Loucy (cell line): ENCODE measurements at regions not wholly inside any gene's neighbourhood (a gene's known extent, or its start where the extent isn't known, plus 50 kb on each side); places are given as distances from the start of the nearest gene placed in this dataset.

Source experiments
- H2AFZ ChIP-seq: fragments of 200-600 bp; sonication (generic); 2 replicates; pipeline ENCODE4 v1.6.0; 2016; ENCODE audit warnings: antibody characterized with exemption, mild to moderate bottlenecking, low read length, moderate library complexity
- H3F3A ChIP-seq: fragments of 200-600 bp; 2 replicates; pipeline ENCODE4 v1.6.0; 2016; ENCODE audit warnings: antibody characterized with exemption, low read depth, mild to moderate bottlenecking
- H3K27me3 ChIP-seq: fragments of 200-600 bp; sonication (generic); 2 replicates; pipeline ENCODE4 v1.6.1; 2014; ENCODE audit warnings: low read length, mild to moderate bottlenecking; ENCODE audit not compliant: insufficient read depth, poor library complexity, severe bottlenecking
- H3K36me3 ChIP-seq: fragments of 200-600 bp; sonication (generic); 2 replicates; pipeline ENCODE4 v1.6.1; 2016; ENCODE audit warnings: low read length; ENCODE audit not compliant: insufficient read depth
- H3K4me1 ChIP-seq: fragments of 200-600 bp; sonication (generic); 2 replicates; pipeline ENCODE4 v1.5.1; 2014; ENCODE audit warnings: low read length, mild to moderate bottlenecking; ENCODE audit not compliant: insufficient read depth, poor library complexity, severe bottlenecking
- H3K4me2 ChIP-seq: fragments of 200-600 bp; sonication (generic); 2 replicates; pipeline ENCODE4 v1.6.0; 2014; ENCODE audit warnings: antibody characterized with exemption, low read length, low read depth, mild to moderate bottlenecking; ENCODE audit not compliant: poor library complexity, severe bottlenecking
- H3K4me3 ChIP-seq: fragments of 200-600 bp; sonication (generic); 2 replicates; pipeline ENCODE4 v1.5.1; 2014; ENCODE audit warnings: low read length, mild to moderate bottlenecking, mixed read lengths; ENCODE audit not compliant: poor library complexity, severe bottlenecking
- H3K79me2 ChIP-seq: fragments of 200-600 bp; sonication (generic); 2 replicates; pipeline ENCODE4 v1.6.1; 2014; ENCODE audit warnings: low read length; ENCODE audit not compliant: insufficient read depth
- H3K9ac ChIP-seq: fragments of 200-600 bp; sonication (generic); 2 replicates; pipeline ENCODE4 v1.6.0; 2014; ENCODE audit warnings: mild to moderate bottlenecking, low read depth, low read length, moderate library complexity; ENCODE audit not compliant: poor library complexity, severe bottlenecking
- H3K9me2 ChIP-seq: fragments of 200-600 bp; sonication (generic); replicated peaks from 2 replicates; pipeline ENCODE4 v1.6.1; 2016; ENCODE audit warnings: low read depth, low read length, mixed read lengths
- H3K9me3 ChIP-seq: fragments of 200-600 bp; sonication (generic); 2 replicates; pipeline ENCODE4 v1.6.1; 2014; ENCODE audit warnings: mild to moderate bottlenecking, antibody characterized with exemption, low read length, low read depth; ENCODE audit not compliant: insufficient read depth
- H4K20me1 ChIP-seq: fragments of 200-600 bp; sonication (generic); 2 replicates; pipeline ENCODE4 v1.6.0; 2014; ENCODE audit warnings: antibody characterized with exemption, low read length, mild to moderate bottlenecking; ENCODE audit not compliant: insufficient read depth, poor library complexity, severe bottlenecking
- EZH2phosphoT487 ChIP-seq: fragments of 200-600 bp; IDR thresholded peaks from 2 replicates; pipeline ENCODE4 v1.6.1; 2018; ENCODE audit warnings: antibody characterized with exemption, mild to moderate bottlenecking, moderate library complexity, borderline replicate concordance
- TF ChIP-seq, protein P1 (sequence below): fragments of 200-600 bp; sonication (generic); conservative IDR thresholded peaks from 2 replicates; pipeline ENCODE4 v1.5.1; 2014; ENCODE audit warnings: mild to moderate bottlenecking, antibody characterized with exemption, low read length

DNA sequence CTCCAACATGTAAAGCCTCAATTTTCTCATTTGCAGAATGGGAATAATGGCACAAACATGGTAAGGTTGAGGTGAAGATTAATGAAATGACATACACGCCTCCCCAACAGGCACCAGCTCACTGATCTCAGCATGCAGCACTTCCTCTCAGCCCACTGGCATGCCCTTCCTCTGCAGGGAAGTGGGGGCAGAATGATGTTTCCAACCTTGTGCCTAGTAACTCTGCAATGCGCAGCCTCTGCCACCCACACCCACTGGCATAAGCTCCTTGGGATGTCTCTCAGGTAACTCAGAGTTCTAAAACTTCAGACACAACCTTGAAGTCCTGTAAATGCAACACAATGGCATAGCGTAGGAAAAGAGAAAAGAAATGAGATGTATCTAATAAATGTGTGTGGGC lies 540.7 kb downstream of the HTR7 start:
- no peaks in the 10 kb centered on the region for H3K9me3 ChIP-seq
- H3K9ac ChIP-seq: no peak overlapping the region
- no peaks in the 10 kb centered on the region for H3K27me3 ChIP-seq
- no peaks in the 10 kb centered on the region for H3K36me3 ChIP-seq
- H3K79me2 ChIP-seq: no peaks in the 10 kb centered on the region
- H3K9me2 ChIP-seq: no peaks in the 10 kb centered on the region
- no peak overlapping the region for H3K4me2 ChIP-seq
- TF ChIP-seq EZH2phosphoT487: no peak
- TF ChIP-seq, protein P1, sequence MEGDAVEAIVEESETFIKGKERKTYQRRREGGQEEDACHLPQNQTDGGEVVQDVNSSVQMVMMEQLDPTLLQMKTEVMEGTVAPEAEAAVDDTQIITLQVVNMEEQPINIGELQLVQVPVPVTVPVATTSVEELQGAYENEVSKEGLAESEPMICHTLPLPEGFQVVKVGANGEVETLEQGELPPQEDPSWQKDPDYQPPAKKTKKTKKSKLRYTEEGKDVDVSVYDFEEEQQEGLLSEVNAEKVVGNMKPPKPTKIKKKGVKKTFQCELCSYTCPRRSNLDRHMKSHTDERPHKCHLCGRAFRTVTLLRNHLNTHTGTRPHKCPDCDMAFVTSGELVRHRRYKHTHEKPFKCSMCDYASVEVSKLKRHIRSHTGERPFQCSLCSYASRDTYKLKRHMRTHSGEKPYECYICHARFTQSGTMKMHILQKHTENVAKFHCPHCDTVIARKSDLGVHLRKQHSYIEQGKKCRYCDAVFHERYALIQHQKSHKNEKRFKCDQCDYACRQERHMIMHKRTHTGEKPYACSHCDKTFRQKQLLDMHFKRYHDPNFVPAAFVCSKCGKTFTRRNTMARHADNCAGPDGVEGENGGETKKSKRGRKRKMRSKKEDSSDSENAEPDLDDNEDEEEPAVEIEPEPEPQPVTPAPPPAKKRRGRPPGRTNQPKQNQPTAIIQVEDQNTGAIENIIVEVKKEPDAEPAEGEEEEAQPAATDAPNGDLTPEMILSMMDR: no peak
- no peaks in the 10 kb centered on the region for H3K4me1 ChIP-seq
- no peaks in the 10 kb centered on the region for H3F3A ChIP-seq
- H4K20me1 ChIP-seq: no peaks in the 10 kb centered on the region
- H2AFZ ChIP-seq: no peak overlapping the region
- H3K4me3 ChIP-seq: no peak overlapping the region

DNA sequence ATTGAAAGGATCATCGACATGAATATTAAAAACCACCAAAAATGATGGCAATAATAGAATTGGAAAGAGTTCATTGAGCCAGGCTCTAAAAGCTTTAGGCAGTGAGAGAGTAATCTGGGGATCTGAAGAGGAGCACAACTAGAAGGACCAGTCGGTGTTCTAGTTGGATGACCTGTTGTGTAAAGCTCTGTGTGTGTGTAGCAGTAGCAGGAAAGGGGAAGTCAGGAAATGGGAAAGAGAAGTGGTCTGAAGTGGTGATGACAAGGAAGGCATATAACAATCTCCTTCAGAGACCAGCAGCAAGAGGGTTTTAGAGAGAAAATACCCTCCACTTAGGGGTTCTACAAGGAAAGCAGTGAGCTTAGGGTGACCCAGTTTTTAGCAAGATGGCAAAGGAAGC lies 539.2 kb downstream of the HTR7 start:
- H3K79me2 ChIP-seq: no peaks in the 10 kb centered on the region
- H3K4me3 ChIP-seq: no peak overlapping the region
- H3F3A ChIP-seq: no peaks in the 10 kb centered on the region
- H3K9me3 ChIP-seq: no peaks in the 10 kb centered on the region
- TF ChIP-seq EZH2phosphoT487: no peak
- TF ChIP-seq, protein P1: no peak
- no peaks in the 10 kb centered on the region for H3K27me3 ChIP-seq
- no peaks in the 10 kb centered on the region for H3K4me1 ChIP-seq
- H3K9ac ChIP-seq: no peak overlapping the region
- no peak overlapping the region for H2AFZ ChIP-seq
- no peaks in the 10 kb centered on the region for H3K36me3 ChIP-seq
- H4K20me1 ChIP-seq: no peaks in the 10 kb centered on the region
- H3K4me2 ChIP-seq: no peak overlapping the region
- no peaks in the 10 kb centered on the region for H3K9me2 ChIP-seq

DNA sequence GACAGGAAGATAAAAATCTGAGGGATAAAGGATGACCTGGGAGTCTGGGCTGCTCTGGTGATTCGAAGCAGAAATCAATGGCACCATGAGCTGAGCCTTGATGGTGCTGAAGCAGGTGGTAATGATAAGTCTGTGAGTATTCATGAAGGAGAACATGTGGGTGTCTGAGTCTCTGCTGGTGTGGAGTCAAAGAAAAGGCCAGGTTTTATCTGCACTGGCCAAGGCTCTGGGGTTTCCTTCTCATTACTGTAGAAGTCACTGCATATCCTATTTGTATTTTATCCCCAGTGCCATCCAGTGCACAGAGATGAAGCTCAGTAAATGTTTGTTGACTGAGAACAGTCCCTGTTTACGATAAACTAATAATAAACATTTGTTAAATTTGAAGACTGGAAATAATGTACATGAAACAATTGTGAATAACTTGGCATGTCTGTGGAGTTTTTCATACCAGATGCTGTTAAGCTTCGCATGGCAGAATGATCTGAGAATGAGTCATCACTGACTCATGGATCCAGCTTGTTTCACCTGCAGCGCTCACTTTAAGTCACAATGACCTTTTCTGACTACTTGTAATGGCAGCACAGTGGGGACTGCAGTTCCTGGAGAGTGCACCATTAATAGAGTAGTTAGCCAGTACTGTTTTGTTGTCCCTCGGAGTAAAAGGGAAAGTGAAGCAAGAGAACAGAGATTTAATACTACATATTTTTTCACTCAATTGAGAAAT lies 538.5 kb downstream of the HTR7 start:
- no peak overlapping the region for H2AFZ ChIP-seq
- H3K79me2 ChIP-seq: no peaks in the 10 kb centered on the region
- TF ChIP-seq, protein P1: no peak
- TF ChIP-seq EZH2phosphoT487: no peak
- H4K20me1 ChIP-seq: no peaks in the 10 kb centered on the region
- H3F3A ChIP-seq: no peaks in the 10 kb centered on the region
- H3K9me3 ChIP-seq: no peaks in the 10 kb centered on the region
- H3K4me3 ChIP-seq: no peak overlapping the region
- no peaks in the 10 kb centered on the region for H3K36me3 ChIP-seq
- no peak overlapping the region for H3K4me2 ChIP-seq
- H3K9me2 ChIP-seq: no peaks in the 10 kb centered on the region
- no peak overlapping the region for H3K9ac ChIP-seq
- H3K27me3 ChIP-seq: no peaks in the 10 kb centered on the region
- no peaks in the 10 kb centered on the region for H3K4me1 ChIP-seq
